ENCODE measurements at regions not wholly inside any gene's neighbourhood (a gene's known extent, or its start where the extent isn't known, plus 50 kb on each side); places are given as distances from the start of the nearest gene placed in this dataset.
"Not testable (repeated sequence)": the region's sequence is repeated elsewhere in the genome, so short reads cannot be mapped to it uniquely, and the experiment has no call there.

DNA sequence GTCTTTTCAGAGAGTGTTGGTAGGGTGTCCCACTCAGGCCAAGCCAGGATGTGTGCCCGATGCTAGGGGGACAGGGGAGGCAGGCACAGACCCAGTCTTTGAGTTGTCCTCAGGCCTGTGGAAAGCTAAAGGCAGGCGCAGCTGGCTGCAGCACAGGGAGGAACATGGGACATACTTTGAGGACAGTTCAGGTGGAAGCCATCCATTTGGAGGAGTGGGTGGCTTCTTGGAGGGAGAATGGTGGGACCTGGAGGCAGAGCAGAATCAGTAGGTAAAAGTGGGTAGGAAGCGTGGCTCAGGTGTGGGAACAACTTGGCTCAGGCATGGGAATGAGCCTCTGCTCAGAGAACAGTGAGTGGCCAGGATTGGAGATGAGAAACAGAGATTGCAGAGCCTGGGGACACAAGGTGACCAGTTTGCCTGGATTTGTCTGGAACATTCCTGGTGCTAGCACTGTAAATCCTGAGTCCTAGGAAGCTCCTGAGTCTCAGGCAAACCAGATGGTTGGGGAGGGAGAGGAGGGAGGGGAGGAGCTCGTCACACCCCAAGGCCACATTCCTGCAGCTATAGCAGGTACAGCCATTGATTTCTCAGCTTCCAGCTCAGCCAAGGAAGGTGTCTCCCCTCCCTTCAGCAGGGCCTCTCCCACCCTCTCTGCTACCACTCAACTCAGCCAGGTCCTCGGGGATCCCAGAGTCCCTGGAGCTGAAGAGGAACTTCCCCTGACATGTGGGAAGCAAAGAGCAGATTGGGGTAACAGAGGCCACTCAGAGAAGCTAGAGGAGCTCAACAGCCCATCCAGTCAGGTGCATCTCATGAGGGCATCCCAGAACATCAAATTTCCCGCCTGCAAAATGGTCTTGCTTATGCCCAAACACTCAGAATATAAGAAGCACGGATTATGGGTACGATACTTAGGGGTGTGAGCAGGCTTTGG, 65.2 kb upstream of the TINAGL1 start:
- no peak overlapping the region for H3K9ac ChIP-seq
- peaks cover 29% of the 10 kb centered on the region for H3K9me3 ChIP-seq
- H4K20me1 ChIP-seq, result no peaks in the 10 kb centered on the region; the same call in 1 of the 2 replicates
- peak overlapping the region; percentile 87 for H3K4me2 ChIP-seq
- H3K4me1 ChIP-seq, result peaks cover 57% of the 10 kb centered on the region
- no peak overlapping the region for H3K27ac ChIP-seq
- no peak overlapping the region for H3K4me3 ChIP-seq
- no peak for TF ChIP-seq Cebpa-rat (IDR thresholded peaks at IDR 0.05)
- H3K36me3 ChIP-seq, result peaks cover 27% of the 10 kb centered on the region
- no peaks in the 10 kb centered on the region for H3K27me3 ChIP-seq

DNA sequence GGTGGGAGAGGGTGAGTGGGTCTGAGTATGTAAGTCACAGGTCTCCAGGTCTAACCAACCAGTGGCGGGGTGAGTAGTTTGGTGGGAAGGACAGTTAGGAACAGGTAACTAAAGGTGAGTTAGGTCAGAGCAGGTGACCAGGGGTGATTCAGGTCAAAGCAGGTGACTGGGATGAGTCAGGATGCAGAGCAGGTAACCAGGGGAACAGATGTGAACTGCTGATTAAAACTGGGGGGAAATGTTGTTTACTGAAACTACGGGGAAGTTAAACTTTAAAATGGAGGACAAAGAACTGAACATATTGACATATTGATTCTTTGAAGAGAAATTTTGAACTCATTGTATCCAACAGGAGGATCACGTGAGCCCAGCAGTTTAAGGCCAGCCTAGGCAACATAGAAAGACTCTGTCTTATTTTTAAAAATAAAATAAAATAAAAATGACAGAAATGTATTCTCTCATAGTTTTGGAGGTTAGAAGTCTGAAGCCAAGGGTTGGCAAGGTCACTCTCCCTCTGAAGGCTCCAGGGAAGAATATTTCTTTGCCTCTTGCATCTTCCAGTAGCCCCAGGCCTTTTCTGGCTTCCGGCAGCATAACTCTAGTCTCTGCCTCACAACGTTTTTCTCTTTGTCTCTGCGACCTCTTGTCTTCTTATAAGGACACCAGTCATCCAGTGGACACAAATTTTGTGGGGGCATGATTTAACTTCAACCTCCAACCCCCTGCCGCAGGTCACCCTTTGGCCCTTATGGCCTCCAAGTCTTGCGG, 64.3 kb upstream of the TINAGL1 start:
- Histone ChIP-seq H4K20me1 (peaks cover 1% of the 10 kb centered on the region; the same call in 1 of the 2 replicates), H3K4me3 (no peak overlapping the region), H3K27ac (no peak overlapping the region), H3K9me3 (peaks cover 29% of the 10 kb centered on the region), H3K36me3 (peaks cover 31% of the 10 kb centered on the region), H3K9ac (no peak overlapping the region), H3K4me2 (peak overlapping the region; percentile 87; the same call in 1 of the 2 replicates), H3K4me1 (peaks cover 48% of the 10 kb centered on the region), H3K27me3 (no peaks in the 10 kb centered on the region)
- TF ChIP-seq Cebpa-rat (IDR thresholded peaks at IDR 0.05), result no peak

DNA sequence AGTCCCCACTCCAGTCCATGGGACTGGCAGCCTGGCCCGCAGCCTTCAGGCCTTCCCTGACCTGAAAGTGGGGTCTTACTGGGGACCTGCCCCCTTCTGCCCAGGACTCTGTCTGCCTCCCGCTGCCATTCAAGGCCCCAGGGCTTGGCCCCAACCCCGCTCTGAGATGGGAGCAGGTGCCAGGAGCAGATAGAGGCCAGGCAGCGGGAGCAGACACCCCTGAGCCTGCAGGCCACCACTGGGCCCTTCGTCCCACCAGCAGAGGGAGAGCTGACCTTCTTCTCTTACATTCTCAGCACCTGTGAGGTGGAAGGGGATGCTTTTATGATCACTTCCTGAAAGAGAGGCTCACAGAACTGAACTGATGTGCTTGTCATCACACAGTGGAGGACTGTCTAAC, 62.2 kb upstream of the TINAGL1 start:
- H4K20me1 ChIP-seq, result peaks cover 8% of the 10 kb centered on the region; the same call in 1 of the 2 replicates
- H3K9ac ChIP-seq, result no peak overlapping the region
- H3K4me2 ChIP-seq, result no peak overlapping the region
- H3K27ac ChIP-seq, result no peak overlapping the region
- H3K4me3 ChIP-seq, result no peak overlapping the region; the same call in 1 of the 2 replicates
- no peaks in the 10 kb centered on the region for H3K27me3 ChIP-seq
- H3K4me1 ChIP-seq, result peaks cover 27% of the 10 kb centered on the region
- peaks cover 37% of the 10 kb centered on the region for H3K36me3 ChIP-seq
- TF ChIP-seq Cebpa-rat (IDR thresholded peaks at IDR 0.05), result no peak
- H3K9me3 ChIP-seq, result peaks cover 29% of the 10 kb centered on the region

DNA sequence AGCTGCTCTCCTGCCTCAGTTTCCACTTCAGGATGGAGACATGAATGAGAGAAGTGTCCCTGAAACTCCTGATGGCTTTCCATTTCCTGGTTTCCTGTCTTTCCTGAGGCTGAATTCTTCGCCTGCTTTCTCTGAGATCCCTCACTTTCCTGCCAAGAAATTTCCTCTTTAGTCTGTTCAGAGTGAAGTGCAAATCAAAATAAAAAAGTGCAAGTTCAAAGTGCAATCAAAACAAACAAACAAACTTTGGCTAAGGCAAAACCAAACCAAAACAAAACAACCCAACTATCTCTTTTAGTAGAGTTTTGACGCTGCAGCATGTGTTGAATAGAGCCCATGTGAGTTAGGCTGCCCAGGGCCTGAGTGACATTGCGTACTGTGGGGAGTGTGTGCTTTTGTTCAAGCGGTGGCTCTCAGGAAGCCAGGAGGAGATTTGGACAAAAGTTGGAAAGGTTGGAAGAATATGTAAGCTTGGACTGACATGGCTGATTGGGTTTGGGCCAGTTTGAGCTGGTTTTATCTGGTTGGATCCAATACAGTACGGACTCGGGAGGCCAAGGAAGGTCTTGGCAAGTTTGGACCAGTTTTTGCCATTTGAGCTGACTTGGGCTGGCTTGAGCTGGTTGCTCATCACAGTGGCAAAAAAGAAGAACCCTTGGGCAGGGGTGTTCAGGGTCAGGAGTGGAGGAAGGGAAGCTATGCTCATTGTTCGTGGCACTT, 61.1 kb upstream of the TINAGL1 start:
- Histone ChIP-seq H3K4me2 (no peak overlapping the region), H3K4me3 (no peak overlapping the region), H3K27ac (no peak overlapping the region), H3K36me3 (peaks cover 38% of the 10 kb centered on the region), H3K4me1 (peaks cover 16% of the 10 kb centered on the region), H4K20me1 (peaks cover 8% of the 10 kb centered on the region; the same call in 1 of the 2 replicates), H3K9ac (no peak overlapping the region), H3K9me3 (peaks cover 29% of the 10 kb centered on the region), H3K27me3 (no peaks in the 10 kb centered on the region)
- TF ChIP-seq Cebpa-rat (IDR thresholded peaks at IDR 0.05), result no peak

GRCh38 chr1:31515936-31516335, 60.4 kb upstream of the TINAGL1 start:
- Histone ChIP-seq H3K9ac (no peak overlapping the region), H3K27me3 (no peaks in the 10 kb centered on the region), H3K36me3 (peaks cover 38% of the 10 kb centered on the region), H3K4me2 (no peak overlapping the region), H3K4me3 (no peak overlapping the region), H3K9me3 (peaks cover 29% of the 10 kb centered on the region), H3K4me1 (peaks cover 9% of the 10 kb centered on the region), H3K27ac (no peak overlapping the region), H4K20me1 (peaks cover 8% of the 10 kb centered on the region; the same call in 1 of the 2 replicates)
- TF ChIP-seq Cebpa-rat (IDR thresholded peaks at IDR 0.05), result no peak

- Histone ChIP-seq H3K36me3 (peaks cover 39% of the 10 kb centered on the region), H4K20me1 (peaks cover 8% of the 10 kb centered on the region; the same call in 1 of the 2 replicates), H3K27me3 (no peaks in the 10 kb centered on the region), H3K9ac (no peak overlapping the region), H3K27ac (no peak overlapping the region), H3K4me2 (no peak overlapping the region), H3K9me3 (peaks cover 26% of the 10 kb centered on the region), H3K4me3 (no peak overlapping the region), H3K4me1 (no peaks in the 10 kb centered on the region)
- TF ChIP-seq Cebpa-rat (IDR thresholded peaks at IDR 0.05), result no peak
Measured at GRCh38 chr1:31517301-31517700, 59.0 kb upstream of the TINAGL1 start.

DNA sequence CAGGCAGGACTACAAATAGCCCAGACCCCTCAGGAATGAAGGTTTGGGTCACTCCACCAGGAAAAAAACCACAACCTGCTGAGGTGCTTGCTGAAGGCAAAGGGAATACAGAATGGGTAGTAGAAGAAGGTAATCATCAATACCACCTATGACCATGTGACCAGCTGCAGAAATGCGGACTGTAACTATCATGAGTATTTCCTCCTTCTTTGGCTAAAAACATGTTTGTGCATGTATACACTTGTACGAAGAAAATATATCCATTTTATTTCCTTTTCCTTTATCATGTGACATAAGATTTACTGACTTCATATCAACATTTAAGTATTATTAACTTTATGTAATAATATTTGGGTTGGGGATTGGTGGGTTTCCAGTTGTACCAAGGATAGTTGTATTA, 58.3 kb upstream of the TINAGL1 start:
- Histone ChIP-seq H3K9me3 (peaks cover 19% of the 10 kb centered on the region), H3K36me3 (peaks cover 39% of the 10 kb centered on the region)
- not testable (repeated sequence) for H3K27me3 ChIP-seq, H4K20me1 ChIP-seq, H3K4me2 ChIP-seq, H3K4me1 ChIP-seq, H3K4me3 ChIP-seq, H3K27ac ChIP-seq, H3K9ac ChIP-seq

DNA sequence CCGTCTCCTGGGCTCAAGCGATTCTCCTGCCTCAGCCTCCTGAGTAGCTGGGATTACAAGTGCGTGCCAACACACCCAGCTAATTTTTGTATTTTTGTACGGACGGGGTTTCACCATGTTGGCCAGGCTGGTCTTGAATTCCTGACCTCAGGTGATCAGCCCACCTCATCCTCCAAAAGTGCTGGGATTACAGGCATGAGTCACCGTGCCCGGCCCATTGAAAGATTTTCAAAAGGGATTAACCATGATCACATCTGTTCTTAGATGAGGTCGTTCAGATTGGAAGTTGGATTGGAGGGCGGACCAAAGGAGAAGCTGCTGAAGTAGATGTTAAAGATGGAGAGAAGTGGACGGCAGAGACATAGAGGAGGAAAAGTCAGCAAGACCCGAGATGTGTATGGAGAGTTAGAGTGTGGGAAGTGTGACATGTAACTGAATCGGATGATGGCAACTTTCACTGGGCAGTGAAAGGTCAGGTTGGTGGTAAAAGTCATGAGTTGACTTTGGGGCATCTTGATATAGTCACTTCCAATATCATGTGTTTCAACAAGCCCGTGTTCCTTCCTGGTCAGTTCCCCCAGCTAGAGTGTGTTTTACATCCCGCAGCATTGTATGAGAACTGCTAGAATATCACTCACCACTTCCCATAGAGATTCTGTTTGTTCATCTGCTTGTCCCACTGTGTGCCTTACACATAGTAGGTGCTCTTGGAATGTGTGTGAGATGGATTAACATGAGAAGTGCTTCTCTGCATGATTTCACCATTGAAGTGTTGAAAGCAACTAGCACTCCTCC, 54.4 kb upstream of the TINAGL1 start:
- no peaks in the 10 kb centered on the region; the same call in 1 of the 2 replicates for H3K9me3 ChIP-seq
- no peak for TF ChIP-seq Cebpa-rat (IDR thresholded peaks at IDR 0.05)
- H3K36me3 ChIP-seq, result peaks cover 21% of the 10 kb centered on the region; the same call in 1 of the 2 replicates
- no peak overlapping the region for H3K9ac ChIP-seq
- no peak overlapping the region for H3K4me3 ChIP-seq
- no peaks in the 10 kb centered on the region for H3K27me3 ChIP-seq
- no peak overlapping the region for H3K4me2 ChIP-seq
- peaks cover 8% of the 10 kb centered on the region; the same call in 1 of the 2 replicates for H4K20me1 ChIP-seq
- no peaks in the 10 kb centered on the region for H3K4me1 ChIP-seq
- H3K27ac ChIP-seq, result no peak overlapping the region

DNA sequence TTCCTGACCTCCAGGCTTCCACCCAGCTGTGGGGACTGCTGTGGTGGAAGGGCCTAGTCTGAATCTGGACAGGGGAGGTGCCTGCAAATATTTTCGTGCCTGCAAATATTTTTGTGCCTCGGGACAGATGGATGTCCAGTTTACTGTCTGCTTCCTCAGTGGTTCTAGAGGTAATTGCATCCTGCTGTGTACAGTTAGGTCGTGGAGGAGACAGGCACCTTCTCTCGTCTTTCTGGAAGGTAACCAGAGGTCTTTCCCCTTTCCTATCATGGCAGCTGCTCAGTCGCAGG, 53.8 kb upstream of the TINAGL1 start:
- no peak for TF ChIP-seq Cebpa-rat (IDR thresholded peaks at IDR 0.05)
- H3K36me3 ChIP-seq, result peaks cover 17% of the 10 kb centered on the region; the same call in 1 of the 2 replicates
- no peak overlapping the region for H3K9ac ChIP-seq
- no peak overlapping the region for H3K4me2 ChIP-seq
- H3K27me3 ChIP-seq, result no peaks in the 10 kb centered on the region
- no peak overlapping the region for H3K27ac ChIP-seq
- H3K4me3 ChIP-seq, result no peak overlapping the region
- peaks cover 2% of the 10 kb centered on the region; the same call in 1 of the 2 replicates for H4K20me1 ChIP-seq
- no peaks in the 10 kb centered on the region for H3K4me1 ChIP-seq
- H3K9me3 ChIP-seq, result no peaks in the 10 kb centered on the region; the same call in 1 of the 2 replicates
